ENCODE measurements at regions not wholly inside any gene's neighbourhood (a gene's known extent, or its start where the extent isn't known, plus 50 kb on each side); places are given as distances from the start of the nearest gene placed in this dataset.

GRCh38 chr5:144102979-144103378, 67.5 kb downstream of the YIPF5 start:
- Histone ChIP-seq H4K20me1 (ENCODE audit: insufficient read depth) (no peaks in the 10 kb centered on the region), H3K27ac (ENCODE audit: low read length) (no peak overlapping the region), H3K4me3 (ENCODE audit: low read length) (no peak overlapping the region), H3F3A (ENCODE audit: insufficient read depth, low read length, poor library complexity, severe bottlenecking) (no peaks in the 10 kb centered on the region), H3K9me3 (ENCODE audit: low read length) (no peaks in the 10 kb centered on the region), H3K4me2 (ENCODE audit: low read length) (no peak overlapping the region), H3K79me2 (replicated peaks; ENCODE audit: insufficient read depth, low read length) (no peaks in the 10 kb centered on the region), H3K9me2 (ENCODE audit: insufficient read depth, low read length) (no peaks in the 10 kb centered on the region), H3K9ac (ENCODE audit: low read length) (no peak overlapping the region), H2AFZ (ENCODE audit: low read depth, low read length) (no peak overlapping the region), H3K27me3 (ENCODE audit: insufficient read depth, low read depth, low read length) (no peaks in the 10 kb centered on the region), H3K36me3 (ENCODE audit: insufficient read depth, low read length) (no peaks in the 10 kb centered on the region)
- no peak for TF ChIP-seq TAF1 (IDR thresholded peaks at IDR 0.05; ENCODE audit: low read depth)
- no peak for TF ChIP-seq POLR2AphosphoS5 (IDR thresholded peaks at IDR 0.05)
- no peak for TF ChIP-seq EP300 (conservative IDR thresholded peaks at IDR 0.05; ENCODE audit: poor library complexity, severe bottlenecking)
- TF ChIP-seq EZH2 (IDR thresholded peaks at IDR 0.05; ENCODE audit: borderline replicate concordance, insufficient read depth, low read length, poor library complexity, severe bottlenecking), result no peak
- no peak for TF ChIP-seq CTCF (IDR thresholded peaks at IDR 0.05; ENCODE audit: poor library complexity, severe bottlenecking)
- TF ChIP-seq RAD21 (conservative IDR thresholded peaks at IDR 0.05), result no peak
- TF ChIP-seq SMC3 (conservative IDR thresholded peaks at IDR 0.05; ENCODE audit: poor library complexity), result no peak
- TF ChIP-seq REST (IDR thresholded peaks at IDR 0.05; ENCODE audit: borderline replicate concordance), result no peak
- no peak for TF ChIP-seq MXI1 (conservative IDR thresholded peaks at IDR 0.05; ENCODE audit: poor library complexity, severe bottlenecking)

GRCh38 chr5:144103611-144104485, 66.6 kb downstream of the YIPF5 start:
- TF ChIP-seq TAF1 (IDR thresholded peaks at IDR 0.05; ENCODE audit: low read depth) (no peak), POLR2AphosphoS5 (IDR thresholded peaks at IDR 0.05) (no peak), EZH2 (IDR thresholded peaks at IDR 0.05; ENCODE audit: borderline replicate concordance, insufficient read depth, low read length, poor library complexity, severe bottlenecking) (no peak), RAD21 (conservative IDR thresholded peaks at IDR 0.05) (no peak), REST (IDR thresholded peaks at IDR 0.05; ENCODE audit: borderline replicate concordance) (no peak), MXI1 (conservative IDR thresholded peaks at IDR 0.05; ENCODE audit: poor library complexity, severe bottlenecking) (no peak), CTCF (IDR thresholded peaks at IDR 0.05; ENCODE audit: poor library complexity, severe bottlenecking) (no peak), SMC3 (conservative IDR thresholded peaks at IDR 0.05; ENCODE audit: poor library complexity) (no peak), EP300 (conservative IDR thresholded peaks at IDR 0.05; ENCODE audit: poor library complexity, severe bottlenecking) (no peak)
- H3K36me3 ChIP-seq (ENCODE audit: insufficient read depth, low read length), result no peaks in the 10 kb centered on the region
- no peaks in the 10 kb centered on the region for H3F3A ChIP-seq (ENCODE audit: insufficient read depth, low read length, poor library complexity, severe bottlenecking)
- H2AFZ ChIP-seq (ENCODE audit: low read depth, low read length), result no peak overlapping the region
- no peaks in the 10 kb centered on the region for H3K9me3 ChIP-seq (ENCODE audit: low read length)
- no peak overlapping the region for H3K4me2 ChIP-seq (ENCODE audit: low read length)
- no peaks in the 10 kb centered on the region for H3K9me2 ChIP-seq (ENCODE audit: insufficient read depth, low read length)
- no peaks in the 10 kb centered on the region for H4K20me1 ChIP-seq (ENCODE audit: insufficient read depth)
- no peaks in the 10 kb centered on the region for H3K79me2 ChIP-seq (replicated peaks; ENCODE audit: insufficient read depth, low read length)
- H3K9ac ChIP-seq (ENCODE audit: low read length), result no peak overlapping the region
- H3K4me3 ChIP-seq (ENCODE audit: low read length), result no peak overlapping the region
- no peaks in the 10 kb centered on the region for H3K27me3 ChIP-seq (ENCODE audit: insufficient read depth, low read depth, low read length)
- H3K27ac ChIP-seq (ENCODE audit: low read length), result no peak overlapping the region

All from neural cell (in vitro differentiated cells).